ENCODE measurements at regions not wholly inside any gene's neighbourhood (a gene's known extent, or its start where the extent isn't known, plus 50 kb on each side); places are given as distances from the start of the nearest gene placed in this dataset.

- Histone ChIP-seq H3K4me1 (ENCODE audit: insufficient read depth, poor library complexity, severe bottlenecking) (no peaks in the 10 kb centered on the region), H3K9me3 (ENCODE audit: severe bottlenecking) (no peaks in the 10 kb centered on the region), H3K27ac (ENCODE audit: poor library complexity, severe bottlenecking) (no peak overlapping the region), H3K36me3 (ENCODE audit: low read depth) (no peaks in the 10 kb centered on the region), H3K4me3 (ENCODE audit: severe bottlenecking) (no peak overlapping the region), H3K27me3 (ENCODE audit: insufficient read depth, poor library complexity, severe bottlenecking) (no peaks in the 10 kb centered on the region)
- ATAC-seq (ENCODE audit: low read depth) (no peak), DNase-seq (ENCODE audit: low spot score) (no peak)
- no peak for TF ChIP-seq CTCF (IDR thresholded peaks at IDR 0.05; ENCODE audit: poor library complexity, severe bottlenecking)
Observed at GRCh38 chr4:100889401-100889800, 371.6 kb upstream of the EMCN start.

- H3K27me3 ChIP-seq (ENCODE audit: insufficient read depth, poor library complexity, severe bottlenecking): no peaks in the 10 kb centered on the region
- no peak overlapping the region for H3K4me3 ChIP-seq (ENCODE audit: severe bottlenecking)
- no peak for TF ChIP-seq CTCF (IDR thresholded peaks at IDR 0.05; ENCODE audit: poor library complexity, severe bottlenecking)
- no peak for ATAC-seq (ENCODE audit: low read depth)
- no peak for DNase-seq (ENCODE audit: low spot score)
- no peaks in the 10 kb centered on the region for H3K9me3 ChIP-seq (ENCODE audit: severe bottlenecking)
- no peak overlapping the region for H3K27ac ChIP-seq (ENCODE audit: poor library complexity, severe bottlenecking)
- H3K36me3 ChIP-seq (ENCODE audit: low read depth): no peaks in the 10 kb centered on the region
- H3K4me1 ChIP-seq (ENCODE audit: insufficient read depth, poor library complexity, severe bottlenecking): no peaks in the 10 kb centered on the region
Observed at GRCh38 chr4:100882661-100883060, 364.8 kb upstream of the EMCN start.

- no peak for TF ChIP-seq CTCF (IDR thresholded peaks at IDR 0.05; ENCODE audit: poor library complexity, severe bottlenecking)
- DNase-seq (ENCODE audit: low spot score) (no peak), ATAC-seq (ENCODE audit: low read depth) (no peak)
- no peaks in the 10 kb centered on the region for H3K36me3 ChIP-seq (ENCODE audit: low read depth)
- H3K27me3 ChIP-seq (ENCODE audit: insufficient read depth, poor library complexity, severe bottlenecking): no peaks in the 10 kb centered on the region
- no peak overlapping the region for H3K4me3 ChIP-seq (ENCODE audit: severe bottlenecking)
- no peak overlapping the region for H3K27ac ChIP-seq (ENCODE audit: poor library complexity, severe bottlenecking)
- H3K9me3 ChIP-seq (ENCODE audit: severe bottlenecking): no peaks in the 10 kb centered on the region
- H3K4me1 ChIP-seq (ENCODE audit: insufficient read depth, poor library complexity, severe bottlenecking): no peaks in the 10 kb centered on the region
Observed at GRCh38 chr4:100881283-100881682, 363.5 kb upstream of the EMCN start.

- Histone ChIP-seq H3K36me3 (ENCODE audit: low read depth) (no peaks in the 10 kb centered on the region), H3K4me1 (ENCODE audit: insufficient read depth, poor library complexity, severe bottlenecking) (no peaks in the 10 kb centered on the region), H3K9me3 (ENCODE audit: severe bottlenecking) (no peaks in the 10 kb centered on the region), H3K4me3 (ENCODE audit: severe bottlenecking) (no peak overlapping the region), H3K27ac (ENCODE audit: poor library complexity, severe bottlenecking) (no peak overlapping the region), H3K27me3 (ENCODE audit: insufficient read depth, poor library complexity, severe bottlenecking) (no peaks in the 10 kb centered on the region)
- ATAC-seq (ENCODE audit: low read depth) (no peak), DNase-seq (ENCODE audit: low spot score) (no peak)
- no peak for TF ChIP-seq CTCF (IDR thresholded peaks at IDR 0.05; ENCODE audit: poor library complexity, severe bottlenecking)
Observed at GRCh38 chr4:100880011-100880410, 362.2 kb upstream of the EMCN start.

GRCh38 chr4:100879471-100879870 lies 361.6 kb upstream of the EMCN start:
- TF ChIP-seq CTCF (IDR thresholded peaks at IDR 0.05; ENCODE audit: poor library complexity, severe bottlenecking): no peak
- ATAC-seq (ENCODE audit: low read depth) (no peak), DNase-seq (ENCODE audit: low spot score) (no peak)
- no peaks in the 10 kb centered on the region for H3K27me3 ChIP-seq (ENCODE audit: insufficient read depth, poor library complexity, severe bottlenecking)
- no peak overlapping the region for H3K4me3 ChIP-seq (ENCODE audit: severe bottlenecking)
- H3K4me1 ChIP-seq (ENCODE audit: insufficient read depth, poor library complexity, severe bottlenecking): no peaks in the 10 kb centered on the region
- no peaks in the 10 kb centered on the region for H3K9me3 ChIP-seq (ENCODE audit: severe bottlenecking)
- H3K27ac ChIP-seq (ENCODE audit: poor library complexity, severe bottlenecking): no peak overlapping the region
- no peaks in the 10 kb centered on the region for H3K36me3 ChIP-seq (ENCODE audit: low read depth)

Data from RWPE2 (cell line).